HepG2 (cell line): ENCODE measurements at regions not wholly inside any gene's neighbourhood (a gene's known extent, or its start where the extent isn't known, plus 50 kb on each side); places are given as distances from the start of the nearest gene placed in this dataset.

Experiments
- CHD4 ChIP-seq: fragments of 200-600 bp; sonication (generic); IDR thresholded peaks from 2 replicates; pipeline ENCODE4 v1.7.0; 2017; ENCODE audit warnings: mild to moderate bottlenecking, low read length, borderline replicate concordance
- EP300 ChIP-seq, 3 experiments: sonication (generic) in 1 of 3; formaldehyde crosslinking in 1 of 3; IDR thresholded peaks; 2 replicates each; pipeline versions ENCODE4 v1.5.1 to v1.6.1; 2011 to 2020; ENCODE audit warnings: low read depth in 2 of 3, low read length in 2 of 3, borderline replicate concordance in 1 of 3, improper control_type of control experiment in 1 of 3, mild to moderate bottlenecking in 1 of 3, missing genetic modification reagents in 1 of 3, moderate library complexity in 1 of 3
- PLRG1 ChIP-seq: fragments of 450-650 bp; conservative IDR thresholded peaks from 2 replicates; pipeline ENCODE4 v1.6.1; 2016
- POLR2A ChIP-seq, 2 experiments: IDR thresholded peaks; 2 replicates each; pipeline ENCODE4 v1.6.1; 2011; ENCODE audit warnings: low read depth in 2 of 2, low read length in 2 of 2, mild to moderate bottlenecking in 1 of 2, moderate library complexity in 1 of 2; ENCODE audit not compliant: insufficient read depth in 1 of 2
- RFX5 ChIP-seq: IDR thresholded peaks from 2 replicates; pipeline ENCODE4 v1.6.1; 2011; ENCODE audit warnings: low read depth, low read length, improper control_type of control experiment
- U2AF1 ChIP-seq: fragments of 200-400 bp; formaldehyde crosslinking; optimal IDR thresholded peaks from 2 replicates; pipeline ENCODE3; 2017; ENCODE audit warnings: mild to moderate bottlenecking, low read depth, low read length
- ZNF274 ChIP-seq: sonication (generic); formaldehyde crosslinking; IDR thresholded peaks from 2 replicates; pipeline ENCODE4 v1.5.1; 2020; ENCODE audit warnings: mild to moderate bottlenecking, missing genetic modification reagents
- ZNF737 ChIP-seq: sonication (generic); formaldehyde crosslinking; IDR thresholded peaks from 2 replicates; pipeline ENCODE4 v1.5.0; 2020; ENCODE audit warnings: missing genetic modification reagents, mild to moderate bottlenecking, borderline replicate concordance
- TF ChIP-seq, protein P1 (sequence below): sonication (generic); formaldehyde crosslinking; IDR thresholded peaks from 2 replicates; pipeline ENCODE4 v1.5.0; 2020; ENCODE audit warnings: mild to moderate bottlenecking, missing genetic modification reagents, moderate library complexity
- TF ChIP-seq, protein P2 (sequence below): sonication (generic); formaldehyde crosslinking; IDR thresholded peaks from 2 replicates; pipeline ENCODE4 v1.4.0; 2020; ENCODE audit warnings: missing genetic modification reagents, mild to moderate bottlenecking, borderline replicate concordance
- TF ChIP-seq, protein P3 (sequence below): sonication (generic); formaldehyde crosslinking; IDR thresholded peaks from 2 replicates; pipeline ENCODE4 v1.8.1; 2023; ENCODE audit warnings: missing genetic modification reagents, mild to moderate bottlenecking, borderline replicate concordance

DNA sequence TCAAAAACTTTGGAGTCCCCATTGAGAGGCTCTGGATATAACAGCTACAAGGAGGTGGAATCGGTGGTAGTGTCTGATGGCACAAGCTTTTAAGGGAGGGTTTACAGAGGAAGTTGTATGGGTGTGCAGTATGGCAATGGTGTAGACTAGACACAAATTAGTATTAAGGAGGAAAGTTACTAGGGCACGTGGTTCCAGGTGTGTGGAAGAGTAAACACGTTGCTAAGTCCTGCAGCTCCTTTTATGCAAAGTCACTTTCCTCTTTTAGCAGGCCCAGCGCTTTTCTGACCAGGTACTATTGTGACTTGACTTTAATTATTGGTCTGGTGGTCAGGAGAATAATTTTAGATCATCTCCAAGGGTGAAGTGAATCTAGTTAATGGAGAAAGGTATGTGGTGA lies 287.5 kb upstream of the B3GALT2 start:
- no peak for TF ChIP-seq RFX5
- no peak for TF ChIP-seq ZNF274 (CRISPR knock-in tag)
- TF ChIP-seq, protein P1, sequence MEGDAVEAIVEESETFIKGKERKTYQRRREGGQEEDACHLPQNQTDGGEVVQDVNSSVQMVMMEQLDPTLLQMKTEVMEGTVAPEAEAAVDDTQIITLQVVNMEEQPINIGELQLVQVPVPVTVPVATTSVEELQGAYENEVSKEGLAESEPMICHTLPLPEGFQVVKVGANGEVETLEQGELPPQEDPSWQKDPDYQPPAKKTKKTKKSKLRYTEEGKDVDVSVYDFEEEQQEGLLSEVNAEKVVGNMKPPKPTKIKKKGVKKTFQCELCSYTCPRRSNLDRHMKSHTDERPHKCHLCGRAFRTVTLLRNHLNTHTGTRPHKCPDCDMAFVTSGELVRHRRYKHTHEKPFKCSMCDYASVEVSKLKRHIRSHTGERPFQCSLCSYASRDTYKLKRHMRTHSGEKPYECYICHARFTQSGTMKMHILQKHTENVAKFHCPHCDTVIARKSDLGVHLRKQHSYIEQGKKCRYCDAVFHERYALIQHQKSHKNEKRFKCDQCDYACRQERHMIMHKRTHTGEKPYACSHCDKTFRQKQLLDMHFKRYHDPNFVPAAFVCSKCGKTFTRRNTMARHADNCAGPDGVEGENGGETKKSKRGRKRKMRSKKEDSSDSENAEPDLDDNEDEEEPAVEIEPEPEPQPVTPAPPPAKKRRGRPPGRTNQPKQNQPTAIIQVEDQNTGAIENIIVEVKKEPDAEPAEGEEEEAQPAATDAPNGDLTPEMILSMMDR (CRISPR knock-in tag): no peak
- TF ChIP-seq, protein P2, sequence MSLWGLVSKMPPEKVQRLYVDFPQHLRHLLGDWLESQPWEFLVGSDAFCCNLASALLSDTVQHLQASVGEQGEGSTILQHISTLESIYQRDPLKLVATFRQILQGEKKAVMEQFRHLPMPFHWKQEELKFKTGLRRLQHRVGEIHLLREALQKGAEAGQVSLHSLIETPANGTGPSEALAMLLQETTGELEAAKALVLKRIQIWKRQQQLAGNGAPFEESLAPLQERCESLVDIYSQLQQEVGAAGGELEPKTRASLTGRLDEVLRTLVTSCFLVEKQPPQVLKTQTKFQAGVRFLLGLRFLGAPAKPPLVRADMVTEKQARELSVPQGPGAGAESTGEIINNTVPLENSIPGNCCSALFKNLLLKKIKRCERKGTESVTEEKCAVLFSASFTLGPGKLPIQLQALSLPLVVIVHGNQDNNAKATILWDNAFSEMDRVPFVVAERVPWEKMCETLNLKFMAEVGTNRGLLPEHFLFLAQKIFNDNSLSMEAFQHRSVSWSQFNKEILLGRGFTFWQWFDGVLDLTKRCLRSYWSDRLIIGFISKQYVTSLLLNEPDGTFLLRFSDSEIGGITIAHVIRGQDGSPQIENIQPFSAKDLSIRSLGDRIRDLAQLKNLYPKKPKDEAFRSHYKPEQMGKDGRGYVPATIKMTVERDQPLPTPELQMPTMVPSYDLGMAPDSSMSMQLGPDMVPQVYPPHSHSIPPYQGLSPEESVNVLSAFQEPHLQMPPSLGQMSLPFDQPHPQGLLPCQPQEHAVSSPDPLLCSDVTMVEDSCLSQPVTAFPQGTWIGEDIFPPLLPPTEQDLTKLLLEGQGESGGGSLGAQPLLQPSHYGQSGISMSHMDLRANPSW: no peak
- no peak for TF ChIP-seq U2AF1
- TF ChIP-seq POLR2A (IDR thresholded peaks at IDR 0.05; ENCODE audit: insufficient read depth in 1 of 2, low read depth in 2 of 2, low read length in 2 of 2): no peak
- TF ChIP-seq, protein P3, sequence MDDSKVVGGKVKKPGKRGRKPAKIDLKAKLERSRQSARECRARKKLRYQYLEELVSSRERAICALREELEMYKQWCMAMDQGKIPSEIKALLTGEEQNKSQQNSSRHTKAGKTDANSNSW (CRISPR knock-in tag): no peak
- TF ChIP-seq ZNF737: no peak
- no peak for TF ChIP-seq EP300 (IDR thresholded peaks at IDR 0.05; ENCODE audit: low read depth in 2 of 2, low read length in 2 of 2)
- no peak for TF ChIP-seq EP300 (CRISPR knock-in tag; IDR thresholded peaks at IDR 0.05; ENCODE audit: borderline replicate concordance)
- no peak for TF ChIP-seq CHD4
- no peak for TF ChIP-seq PLRG1
